Stimulated activated CD4-positive, alpha-beta T cell treated with anti-CD3 and anti-CD28 coated beads, TNF-alpha, amount 100 ng/mL, for 48 hours (primary cell): ENCODE measurements at regions not wholly inside any gene's neighbourhood (a gene's known extent, or its start where the extent isn't known, plus 50 kb on each side); places are given as distances from the start of the nearest gene placed in this dataset.

Source experiments
- DNase-seq, 3 donors: peaks; one replicate each; pipeline ENCODE4 v3.0.0-alpha.2; 2020; ENCODE audit warnings: low read depth in 3 of 3

DNA sequence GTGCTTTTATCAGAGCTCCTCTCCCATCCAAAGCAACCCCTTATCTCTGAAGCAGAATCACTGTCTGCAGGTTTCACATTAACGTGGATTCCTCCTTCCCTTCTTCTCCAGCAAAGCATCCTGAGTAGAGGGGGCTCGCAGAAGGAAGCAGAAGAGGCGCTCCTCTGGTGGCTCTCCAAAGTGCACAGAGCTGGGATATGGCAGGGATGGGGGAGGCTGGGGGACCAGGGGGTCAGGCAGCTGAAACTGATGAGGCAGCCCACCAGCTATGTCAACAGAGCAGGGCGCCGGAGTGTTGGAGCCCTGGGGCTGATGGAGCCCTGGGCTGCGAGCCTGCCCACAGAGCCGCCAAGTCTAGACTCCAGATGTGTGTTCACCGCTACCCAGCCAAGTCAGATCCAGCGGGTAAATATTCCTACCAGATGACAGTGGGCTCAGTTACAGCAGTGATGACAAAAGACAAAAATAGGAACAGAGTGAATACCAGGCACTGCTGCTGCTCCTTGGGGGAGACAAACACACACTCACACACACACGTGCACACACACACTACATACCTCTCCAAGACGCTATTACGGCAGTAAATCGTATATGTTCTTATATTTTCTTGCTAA lies 678.3 kb upstream of the ID2 start:
- DNase-seq, result no peak

DNA sequence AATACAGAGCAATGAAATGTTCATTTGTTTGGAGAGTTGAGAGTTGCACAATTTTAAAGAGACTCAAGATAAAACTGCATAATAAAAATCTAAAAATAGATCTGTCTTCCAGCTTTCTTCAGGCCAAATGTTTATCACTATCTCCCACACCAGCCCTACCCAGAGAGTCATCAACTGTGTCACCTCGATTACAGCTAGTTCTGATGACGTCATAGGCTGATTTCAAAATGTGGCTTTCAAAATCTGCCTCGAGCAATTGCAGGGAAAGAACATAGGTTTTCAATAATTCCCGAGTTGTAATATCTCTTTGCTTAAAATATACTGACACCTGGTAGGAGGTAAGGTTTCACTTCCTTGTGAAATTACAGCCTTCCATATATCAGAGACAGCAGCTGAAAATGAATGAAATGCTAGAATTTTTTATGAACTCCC lies 677.6 kb upstream of the ID2 start:
- DNase-seq, result no peak

DNA sequence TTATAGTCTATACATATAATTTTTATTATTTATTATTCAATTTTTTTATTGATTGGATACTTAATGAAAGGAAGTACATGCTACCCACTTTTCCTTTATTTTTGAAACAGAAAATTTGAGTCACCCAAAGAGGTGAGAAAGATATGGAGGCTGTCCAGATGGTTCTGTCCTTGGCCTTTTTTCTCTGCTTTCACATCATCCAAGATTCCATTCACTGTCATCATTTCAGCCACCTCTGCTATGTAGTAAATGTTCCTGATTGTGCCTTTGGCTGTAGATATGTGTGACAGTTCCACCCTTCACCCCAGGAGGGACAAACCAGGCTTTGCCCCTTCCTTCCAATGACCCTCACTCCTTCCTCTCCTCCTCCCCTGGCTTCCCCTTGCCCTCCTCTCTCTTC lies 675.7 kb upstream of the ID2 start:
- no peak for DNase-seq

DNA sequence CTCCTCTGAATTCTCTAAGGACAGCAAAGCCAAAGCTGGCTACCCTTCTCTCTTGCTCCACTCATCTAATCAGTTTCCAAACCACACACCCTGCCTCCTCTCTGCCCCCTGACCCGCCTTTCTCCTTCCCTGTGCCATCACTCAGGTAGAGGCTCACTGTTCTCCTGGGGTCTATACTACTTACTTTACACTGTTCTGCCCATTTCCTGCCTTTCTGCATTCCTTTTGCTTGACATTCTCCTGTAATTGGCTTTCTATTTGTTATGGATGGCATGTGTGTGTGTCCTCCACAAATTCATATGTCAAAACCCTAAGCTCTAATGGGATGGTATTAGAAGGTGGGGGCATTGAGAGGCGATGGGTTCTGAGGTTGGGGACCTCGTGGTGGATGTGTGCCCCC lies 675.2 kb upstream of the ID2 start:
- DNase-seq, result no peak

DNA sequence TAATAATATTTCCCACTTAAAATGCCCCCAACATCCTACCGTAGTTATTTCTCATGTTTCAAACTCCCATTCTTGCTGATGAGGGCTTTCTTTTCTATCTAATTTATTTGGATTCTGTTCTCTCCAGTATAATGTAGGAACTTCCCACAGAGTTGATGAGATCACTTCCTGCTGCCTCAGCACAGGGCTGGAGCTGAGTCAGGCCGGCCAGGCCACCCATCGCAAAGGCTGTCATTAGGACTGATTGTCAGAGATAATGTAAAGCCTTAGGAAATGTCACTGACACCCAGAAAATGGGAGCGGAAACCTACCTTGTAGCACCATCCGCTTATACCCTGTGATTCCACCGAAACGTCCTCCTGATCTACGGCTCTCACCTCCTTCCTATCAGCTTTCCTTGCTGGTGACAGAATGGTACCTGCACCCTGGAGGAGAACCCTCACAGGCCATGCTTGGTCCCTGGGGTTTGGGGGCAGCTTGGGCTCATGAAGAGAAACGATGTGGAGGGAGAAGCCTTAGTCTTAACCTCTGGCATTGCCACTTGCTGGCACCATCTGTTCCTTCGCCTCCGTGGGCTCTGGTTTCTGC lies 672.8 kb upstream of the ID2 start:
- no peak for DNase-seq

DNA sequence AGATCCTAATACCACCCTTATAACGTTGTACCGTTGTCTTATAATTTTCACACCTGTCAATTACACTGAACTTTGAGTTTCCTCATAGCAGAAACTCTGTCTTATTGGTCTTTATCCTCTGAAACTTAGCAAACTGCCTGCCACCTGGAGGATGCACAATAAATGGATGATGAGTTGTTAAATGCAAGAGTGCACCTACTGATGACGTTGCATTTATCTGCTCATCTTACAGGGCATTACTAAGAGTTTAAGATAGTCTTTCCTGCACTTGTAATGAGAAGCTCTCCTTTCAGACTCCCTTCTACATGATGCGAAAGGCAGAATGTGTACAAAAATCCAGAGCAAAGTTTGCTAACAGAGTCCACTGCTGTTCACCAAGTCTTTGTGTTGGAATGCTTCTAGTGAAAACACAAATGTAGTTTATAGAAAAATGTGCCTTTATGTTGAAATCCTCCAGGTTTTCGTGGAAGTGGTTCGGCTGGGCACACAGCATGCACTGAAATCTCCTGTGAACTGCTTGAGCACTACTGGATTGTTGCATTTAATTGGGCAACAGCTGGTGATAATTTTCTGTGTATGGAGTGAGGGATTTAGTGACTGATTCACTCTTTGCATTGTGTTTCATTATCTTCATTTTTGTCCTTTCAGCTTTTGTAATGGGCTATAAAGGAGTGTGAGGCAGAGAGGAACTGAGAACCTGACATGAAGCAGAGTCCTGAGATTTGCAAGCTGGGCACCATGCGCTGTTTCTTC lies 665.8 kb upstream of the ID2 start:
- no peak for DNase-seq

DNA sequence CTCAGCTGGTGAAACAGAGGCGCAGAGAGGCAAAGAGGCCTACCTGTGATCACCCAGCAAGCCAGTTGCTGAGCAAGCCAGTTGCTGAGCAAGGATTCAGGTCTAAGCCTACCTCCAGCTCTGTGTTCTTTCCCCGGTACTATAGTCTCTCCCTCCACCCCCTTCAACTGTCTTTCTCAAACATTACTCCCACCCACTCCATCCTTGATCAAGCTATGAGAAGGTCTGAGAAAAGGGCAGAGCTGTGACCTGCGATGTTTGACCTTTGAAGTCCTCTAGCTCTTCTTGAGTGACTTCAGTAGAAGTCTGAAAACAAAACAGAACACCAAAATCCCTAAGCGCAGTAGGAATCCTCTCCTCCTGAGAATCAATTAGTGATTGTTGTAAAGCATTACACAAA lies 665.2 kb upstream of the ID2 start:
- DNase-seq, result no peak

DNA sequence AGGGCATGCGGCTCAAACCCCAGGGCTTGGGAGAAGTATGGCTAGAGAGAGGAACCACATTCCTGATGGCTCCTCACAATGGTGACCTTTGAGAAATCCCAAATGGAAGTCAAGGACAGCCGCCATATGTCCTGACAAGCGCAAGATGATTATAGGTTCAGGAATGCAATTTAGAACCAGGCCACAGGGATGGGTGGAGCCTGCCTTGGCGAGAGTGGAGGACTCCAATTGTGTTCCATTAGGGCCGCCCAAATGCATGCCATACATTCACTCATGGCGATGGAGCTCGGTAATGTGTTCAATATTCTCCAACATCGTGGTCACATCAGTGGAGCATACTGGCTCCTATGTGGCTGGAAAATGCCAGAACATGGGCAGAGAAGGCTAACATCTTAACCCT lies 662.9 kb upstream of the ID2 start:
- DNase-seq, result no peak

DNA sequence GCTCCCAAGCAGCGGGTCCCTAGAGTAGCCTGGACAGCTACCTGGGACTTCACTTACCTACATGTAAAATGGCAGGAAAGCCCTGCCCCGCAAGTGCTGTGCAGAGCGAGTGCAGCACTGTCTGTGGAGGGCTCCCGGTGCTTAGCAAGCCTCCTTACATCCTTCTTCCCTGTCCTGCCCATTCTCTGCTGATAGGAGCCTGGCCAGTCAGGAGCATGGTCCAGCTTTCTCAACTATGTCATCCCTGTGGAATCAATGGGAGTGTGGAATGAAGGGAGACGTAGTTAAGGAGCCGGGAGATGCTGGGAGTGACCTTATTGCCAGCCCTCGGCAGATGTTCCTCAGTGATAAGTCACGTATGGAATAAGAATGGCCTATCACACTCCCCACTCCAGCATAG lies 661.9 kb upstream of the ID2 start:
- DNase-seq, result no peak

DNA sequence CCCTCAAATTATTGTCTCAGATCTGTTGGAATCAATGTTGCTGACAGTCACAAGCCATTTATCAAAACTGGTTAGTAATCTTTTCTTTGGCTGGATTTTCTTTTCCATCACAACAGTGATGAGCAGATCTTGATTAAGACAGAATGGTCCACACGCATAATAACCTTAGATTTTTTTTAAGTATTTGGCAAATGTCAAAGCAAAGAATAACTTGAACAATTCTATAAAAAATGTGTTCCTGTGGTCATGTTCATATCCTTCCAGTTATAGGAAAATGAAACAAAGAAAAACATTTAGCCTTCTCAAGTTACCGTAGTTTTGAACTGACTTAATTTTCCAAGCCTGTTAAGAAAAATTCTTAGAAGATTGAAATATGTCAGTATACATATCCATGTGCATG lies 659.9 kb upstream of the ID2 start:
- no peak for DNase-seq

DNA sequence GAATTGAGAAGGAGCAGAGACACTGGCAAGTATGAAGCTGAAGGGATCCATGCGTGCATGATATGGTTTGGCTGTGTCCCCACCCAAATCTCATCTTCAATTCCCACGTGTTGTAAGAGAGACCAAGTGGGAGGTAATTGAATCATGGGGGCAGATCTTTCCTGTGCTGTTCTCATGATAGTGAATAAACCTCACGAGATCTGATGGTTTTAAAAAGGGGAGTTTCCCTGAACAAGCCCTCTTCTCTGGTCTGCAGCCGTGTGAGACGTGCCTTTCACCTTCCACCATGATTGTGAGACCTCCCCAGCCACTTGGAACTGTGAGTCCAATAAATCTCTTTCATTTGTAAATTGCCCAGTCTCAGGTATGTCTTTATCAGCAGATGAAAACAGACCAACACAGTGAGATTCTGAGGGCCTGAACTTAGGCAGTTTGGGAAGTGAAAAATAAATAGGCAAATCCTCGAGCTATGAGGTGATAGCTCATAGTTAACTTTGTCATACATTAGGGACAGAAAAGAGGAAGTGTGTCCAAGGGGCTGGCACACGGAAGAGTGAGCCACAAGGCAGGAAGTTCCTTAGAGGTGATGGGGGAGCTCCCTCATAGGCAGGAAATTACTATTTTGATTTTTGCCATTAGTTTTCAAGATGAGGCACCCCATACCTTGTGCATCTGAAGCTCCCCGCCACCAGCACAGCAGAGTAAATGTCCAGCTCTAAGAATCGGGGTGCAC lies 658.8 kb upstream of the ID2 start:
- no peak for DNase-seq

DNA sequence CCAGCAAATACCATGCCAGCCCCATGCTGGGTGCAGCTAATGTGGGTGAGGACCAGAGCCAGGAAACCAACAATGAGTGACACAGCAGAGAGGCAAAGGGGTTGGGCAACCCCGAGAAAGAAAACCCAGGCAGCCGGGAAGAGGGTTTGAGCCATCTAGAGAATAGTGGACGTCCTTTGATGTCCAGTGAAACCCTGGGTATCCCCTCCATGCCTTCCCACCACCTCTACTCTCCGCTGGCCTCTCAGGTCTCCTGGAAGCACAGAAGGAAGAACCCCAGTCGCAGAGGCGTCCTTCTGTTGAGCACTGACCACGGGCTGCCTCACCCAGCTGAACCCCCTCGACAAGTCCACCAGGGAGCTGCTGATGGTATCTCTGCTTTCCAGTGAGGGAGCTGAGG lies 657.4 kb upstream of the ID2 start:
- DNase-seq, result no peak

DNA sequence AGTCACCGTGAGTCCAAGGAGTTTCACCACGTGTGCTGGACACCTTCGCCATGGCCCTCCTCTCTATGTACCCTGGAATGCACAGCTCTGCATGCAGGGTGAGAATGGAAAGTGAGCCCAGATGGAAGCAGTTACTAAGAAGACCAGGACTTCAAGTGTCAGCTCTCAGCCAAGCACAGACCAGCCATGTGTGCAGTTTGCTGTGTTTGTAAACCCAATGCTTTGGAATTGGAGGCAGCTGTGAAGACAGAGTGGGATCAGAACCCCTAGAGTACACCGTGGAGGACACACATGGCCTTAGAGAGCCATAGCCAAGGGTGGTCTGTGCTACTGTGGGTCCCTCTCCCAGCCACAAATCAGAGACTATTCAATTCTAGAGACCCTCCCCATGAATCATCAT lies 655.5 kb upstream of the ID2 start:
- no peak for DNase-seq

DNA sequence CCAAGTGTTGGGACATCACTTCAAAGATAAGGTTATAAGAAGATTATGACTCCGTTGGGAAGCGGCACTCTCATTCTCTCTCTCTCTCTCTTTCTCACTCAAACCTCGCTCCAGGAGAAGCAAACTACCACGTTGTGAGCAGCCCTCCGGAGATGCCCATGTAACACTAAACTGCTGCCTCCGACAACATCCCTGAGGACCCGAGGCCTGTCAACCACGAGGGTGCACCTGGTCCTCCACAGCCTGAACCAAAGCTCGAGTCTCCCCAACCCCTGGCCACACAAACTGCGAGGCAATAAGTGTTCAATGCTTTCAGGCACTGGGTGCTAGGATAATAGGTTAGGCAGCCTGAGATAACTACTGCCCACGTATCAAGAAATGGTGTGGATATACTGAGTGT lies 654.5 kb upstream of the ID2 start:
- no peak for DNase-seq

DNA sequence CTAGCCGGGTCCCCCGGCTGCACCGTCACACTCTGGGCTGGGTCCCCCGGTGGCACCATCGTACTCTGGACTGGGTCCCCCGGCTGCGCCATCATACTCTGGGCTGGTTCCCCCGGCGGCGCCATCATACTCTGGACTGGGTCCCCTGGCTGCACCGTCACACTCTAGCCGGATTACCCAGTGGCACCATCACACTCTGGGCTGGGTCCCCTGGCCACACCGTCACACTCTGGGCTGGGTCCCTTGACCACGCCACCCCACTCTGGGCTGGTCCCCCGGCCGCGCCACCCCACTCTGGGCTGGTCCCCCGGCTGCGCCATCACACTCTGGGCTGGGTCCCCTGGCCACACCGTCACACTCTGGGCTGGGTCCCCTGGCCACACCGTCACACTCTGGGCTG lies 653.8 kb upstream of the ID2 start:
- DNase-seq, result no peak

DNA sequence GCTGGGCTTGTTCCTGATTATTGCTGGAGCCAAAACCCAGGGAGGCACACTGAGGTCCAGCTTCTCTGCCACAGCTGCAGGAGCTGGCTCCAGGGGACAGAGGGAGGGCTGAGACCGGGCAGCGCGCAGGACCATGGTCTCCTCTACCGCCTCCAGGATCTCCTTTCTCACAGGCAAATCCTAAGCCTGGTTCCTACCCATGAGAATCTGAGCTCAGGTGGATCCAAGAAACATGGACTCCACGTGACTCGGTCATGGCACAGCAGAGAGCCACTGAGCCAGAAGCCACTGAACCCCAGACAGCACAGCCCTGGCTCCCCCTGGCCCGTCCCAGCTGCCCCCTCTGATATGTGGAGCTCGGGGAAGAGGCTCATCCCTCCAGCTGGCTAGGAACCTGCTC lies 653.4 kb upstream of the ID2 start:
- DNase-seq, result no peak

DNA sequence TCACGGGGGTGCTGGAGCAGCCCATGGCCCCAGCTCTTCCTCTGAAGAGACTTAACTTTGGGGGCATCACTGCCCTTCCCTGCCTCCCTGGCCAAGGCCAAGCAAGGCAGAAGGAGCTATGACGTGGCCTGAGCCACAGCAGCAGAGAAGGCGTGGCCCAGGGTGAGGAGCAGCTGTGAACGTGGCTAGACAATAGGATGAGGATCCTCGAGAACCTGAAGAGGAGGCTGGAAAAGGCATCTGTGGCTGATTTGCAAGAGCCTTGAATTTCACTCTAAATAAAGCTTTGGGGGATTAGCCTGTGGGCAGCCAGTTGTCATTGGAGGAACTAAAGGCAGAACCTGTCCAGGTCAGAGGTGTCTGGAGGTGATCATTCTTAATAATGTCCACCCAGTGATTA lies 652.9 kb upstream of the ID2 start:
- no peak for DNase-seq

DNA sequence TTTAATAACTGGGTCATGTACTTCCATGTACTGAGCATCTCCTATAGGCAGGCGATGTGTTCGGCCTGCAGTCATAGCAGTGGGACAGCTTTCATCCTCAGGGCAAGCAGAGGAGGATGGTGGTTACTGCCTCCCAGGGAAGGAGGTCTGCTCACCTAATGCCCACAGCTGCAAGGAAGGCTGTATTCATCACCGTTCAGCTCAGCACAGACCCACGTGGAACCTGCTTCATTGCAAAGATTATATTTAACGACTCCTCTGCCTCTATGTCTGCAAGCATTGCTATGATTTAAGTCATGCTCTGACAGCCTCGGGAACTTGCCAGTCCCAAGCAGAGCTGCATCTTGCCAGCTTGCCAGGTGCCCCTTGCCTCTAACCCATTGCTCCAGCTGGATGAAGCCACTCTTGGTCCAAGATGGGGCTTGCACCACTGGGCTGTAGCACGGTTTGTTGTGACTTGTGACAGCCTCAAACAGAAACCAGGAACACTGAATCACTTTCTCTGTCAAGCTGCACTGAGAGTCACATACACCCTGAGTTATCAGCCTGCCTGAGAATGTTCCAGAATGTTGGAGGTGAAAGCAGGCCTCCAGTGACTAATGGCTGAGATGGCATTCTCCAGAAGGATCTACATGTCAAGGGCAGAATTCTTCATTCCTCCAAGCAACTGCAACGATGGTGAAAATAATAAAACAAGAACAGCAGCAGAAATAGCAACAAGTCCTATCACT lies 651.1 kb upstream of the ID2 start:
- DNase-seq, result no peak

DNA sequence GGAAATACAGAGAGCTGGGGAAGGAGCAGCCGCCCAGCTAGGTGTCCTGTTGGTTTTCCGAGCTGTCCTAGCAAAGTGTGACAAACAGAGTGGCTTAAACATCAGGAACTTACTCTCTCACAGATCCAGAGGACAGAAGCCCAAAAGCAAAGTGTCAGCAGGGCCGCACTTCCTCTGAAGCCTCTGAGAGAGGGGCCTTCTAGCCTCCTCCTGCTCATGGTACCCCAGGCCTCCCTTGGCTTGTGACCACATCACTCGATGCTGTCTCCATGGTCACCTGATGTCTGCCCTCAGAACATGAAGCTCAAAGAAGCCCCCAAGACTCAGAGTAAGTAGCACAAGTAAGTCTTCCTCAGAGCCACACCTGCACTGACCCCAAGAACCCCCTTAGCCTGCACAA lies 650.5 kb upstream of the ID2 start:
- DNase-seq, result no peak

DNA sequence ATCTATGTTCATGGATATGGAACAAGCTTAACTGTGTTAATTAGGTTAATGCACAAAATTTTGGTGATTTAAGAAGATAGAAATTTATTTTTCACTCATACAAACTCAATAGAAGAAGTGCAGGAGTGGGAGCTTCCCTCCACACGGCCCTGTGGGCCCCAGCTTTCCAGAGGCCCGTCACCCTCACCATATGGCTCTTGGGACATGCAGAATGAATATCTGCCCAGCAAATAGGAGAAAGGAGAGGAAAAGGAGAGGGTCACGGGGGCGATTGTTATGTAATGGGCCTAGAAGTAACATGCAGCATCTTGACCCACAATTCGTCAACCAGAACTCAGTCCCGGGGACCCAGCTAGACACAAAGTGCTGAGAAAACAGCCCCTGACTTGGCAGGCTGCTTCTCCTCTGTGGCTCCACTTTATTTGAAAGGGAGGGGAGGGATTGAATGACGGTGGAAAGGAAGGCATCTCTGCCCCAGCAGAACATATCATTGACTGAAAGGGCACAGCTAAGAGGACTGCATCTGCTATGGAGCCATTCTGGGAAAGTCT lies 648.2 kb upstream of the ID2 start:
- DNase-seq, result no peak

DNA sequence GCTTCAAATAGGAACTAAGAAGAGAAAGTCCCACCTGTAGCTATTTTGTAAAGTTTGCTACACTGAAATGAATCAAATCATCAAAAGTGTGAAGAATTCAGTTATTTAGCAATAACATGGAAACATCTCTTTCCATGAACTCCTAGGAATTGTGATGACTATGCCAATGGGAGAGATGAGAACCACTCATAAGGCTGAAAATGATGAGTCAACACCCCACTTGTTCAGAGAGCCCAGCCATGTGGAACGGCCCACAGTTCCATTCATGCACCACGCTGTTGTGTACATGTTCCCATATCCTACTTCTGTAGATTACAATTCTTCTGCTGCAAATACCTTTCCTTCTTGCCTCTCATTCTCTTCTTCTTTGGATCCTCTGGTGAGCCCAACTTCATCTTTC lies 645.5 kb upstream of the ID2 start:
- DNase-seq, result no peak

DNA sequence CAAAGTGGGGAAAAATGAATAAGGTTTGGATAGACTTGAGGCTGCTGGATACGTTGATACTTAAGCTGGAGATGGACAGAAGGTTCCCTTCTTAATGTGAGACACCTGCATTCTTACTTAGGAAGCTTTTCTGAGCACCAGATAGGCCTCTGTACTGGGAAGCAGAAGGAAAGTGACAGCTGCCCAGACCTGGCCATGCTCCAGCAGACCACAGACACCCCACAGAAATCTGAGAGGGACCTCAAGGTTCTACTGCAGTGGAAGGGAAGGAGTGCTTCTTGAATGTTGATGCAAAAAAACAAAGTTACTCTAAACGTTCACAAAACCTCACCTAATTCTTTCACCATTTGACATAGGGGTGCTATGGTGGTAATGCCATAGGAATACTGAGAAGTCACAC lies 642.1 kb upstream of the ID2 start:
- DNase-seq, result no peak
